ENCODE measurements at regions not wholly inside any gene's neighbourhood (a gene's known extent, or its start where the extent isn't known, plus 50 kb on each side); places are given as distances from the start of the nearest gene placed in this dataset.
A peak's percentile ranks its signal among the peaks of the same experiment; 100 is the strongest.
"Not testable (repeated sequence)": the region's sequence is repeated elsewhere in the genome, so short reads cannot be mapped to it uniquely, and the experiment has no call there.

GRCh38 chr6:166877906-166878305, 78.4 kb downstream of the RNASET2 start:
- DNase-seq: peak; percentile 35

- no peak for DNase-seq
These were observed 79.0 kb downstream of the RNASET2 start for GRCh38 chr6:166877349-166877748.

- DNase-seq: no peak
These were observed 83.8 kb downstream of the RNASET2 start for GRCh38 chr6:166872531-166873009.

- DNase-seq: no peak
These were observed 85.6 kb downstream of the RNASET2 start for GRCh38 chr6:166870602-166871208.

GRCh38 chr6:166866839-166867637, 89.3 kb downstream of the RNASET2 start:
- DNase-seq: no peak

- no peak for DNase-seq
These were observed 92.0 kb downstream of the RNASET2 start for GRCh38 chr6:166864333-166864732.

- DNase-seq: no peak
These were observed 93.3 kb downstream of the RNASET2 start for GRCh38 chr6:166862978-166863530.

GRCh38 chr6:166862287-166862977, 93.9 kb downstream of the RNASET2 start:
- DNase-seq: no peak

- DNase-seq: no peak
These were observed 94.4 kb downstream of the RNASET2 start for GRCh38 chr6:166861961-166862286.

GRCh38 chr6:166861304-166861703, 95.0 kb downstream of the RNASET2 start:
- no peak for DNase-seq

GRCh38 chr6:166860392-166860791, 96.0 kb downstream of the RNASET2 start:
- DNase-seq: no peak

GRCh38 chr6:166855416-166855815, 100.9 kb downstream of the RNASET2 start:
- DNase-seq: no peak

GRCh38 chr6:166853371-166854325, 102.7 kb downstream of the RNASET2 start:
- DNase-seq: no peak

GRCh38 chr6:166852451-166852975, 103.8 kb downstream of the RNASET2 start:
- DNase-seq: no peak

GRCh38 chr6:166851911-166852310, 104.4 kb downstream of the RNASET2 start:
- no peak for DNase-seq

GRCh38 chr6:166851426-166851825, 104.9 kb downstream of the RNASET2 start:
- DNase-seq: no peak

GRCh38 chr6:166850677-166851076, 105.7 kb downstream of the RNASET2 start:
- no peak for DNase-seq

- DNase-seq: peak; percentile 4
These were observed 106.6 kb downstream of the RNASET2 start for GRCh38 chr6:166849749-166850183.

- DNase-seq: no peak
These were observed 107.2 kb downstream of the RNASET2 start for GRCh38 chr6:166848979-166849748.

- not testable (repeated sequence) for DNase-seq
These were observed 109.8 kb downstream of the RNASET2 start for GRCh38 chr6:166846446-166847142.
